ENCODE measurements at regions not wholly inside any gene's neighbourhood (a gene's known extent, or its start where the extent isn't known, plus 50 kb on each side); places are given as distances from the start of the nearest gene placed in this dataset.
A peak's percentile ranks its signal among the peaks of the same experiment; 100 is the strongest.
"Not testable (repeated sequence)": the region's sequence is repeated elsewhere in the genome, so short reads cannot be mapped to it uniquely, and the experiment has no call there.

DNA sequence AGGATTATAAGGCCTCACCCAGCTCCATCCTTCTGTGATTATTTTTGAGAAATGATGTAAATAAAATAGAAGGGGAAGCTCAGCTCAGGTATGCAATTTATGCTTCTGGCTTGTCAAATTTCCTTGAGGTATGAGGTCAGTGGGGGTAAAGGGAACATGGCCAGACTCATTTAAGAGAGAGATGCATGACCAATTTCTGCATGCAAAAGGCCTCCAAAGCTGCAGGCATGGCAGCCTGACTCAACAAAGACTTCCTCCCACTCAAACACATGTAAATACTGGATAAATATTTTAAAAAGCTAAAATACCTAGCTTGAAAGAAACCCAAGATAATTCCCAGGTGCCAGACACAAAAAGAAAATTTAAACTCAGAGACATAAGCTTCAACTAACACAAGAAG, 101.4 kb upstream of the SLC1A3 start:
- Mint-ChIP-seq H3K36me3 (no peaks in the 10 kb centered on the region), H3K27me3 (peaks cover 11% of the 10 kb centered on the region), H3K27ac (no peak overlapping the region), H3K4me1 (no peaks in the 10 kb centered on the region), H3K9me3 (no peaks in the 10 kb centered on the region), H3K4me3 (no peak overlapping the region)
- no peak for DNase-seq

DNA sequence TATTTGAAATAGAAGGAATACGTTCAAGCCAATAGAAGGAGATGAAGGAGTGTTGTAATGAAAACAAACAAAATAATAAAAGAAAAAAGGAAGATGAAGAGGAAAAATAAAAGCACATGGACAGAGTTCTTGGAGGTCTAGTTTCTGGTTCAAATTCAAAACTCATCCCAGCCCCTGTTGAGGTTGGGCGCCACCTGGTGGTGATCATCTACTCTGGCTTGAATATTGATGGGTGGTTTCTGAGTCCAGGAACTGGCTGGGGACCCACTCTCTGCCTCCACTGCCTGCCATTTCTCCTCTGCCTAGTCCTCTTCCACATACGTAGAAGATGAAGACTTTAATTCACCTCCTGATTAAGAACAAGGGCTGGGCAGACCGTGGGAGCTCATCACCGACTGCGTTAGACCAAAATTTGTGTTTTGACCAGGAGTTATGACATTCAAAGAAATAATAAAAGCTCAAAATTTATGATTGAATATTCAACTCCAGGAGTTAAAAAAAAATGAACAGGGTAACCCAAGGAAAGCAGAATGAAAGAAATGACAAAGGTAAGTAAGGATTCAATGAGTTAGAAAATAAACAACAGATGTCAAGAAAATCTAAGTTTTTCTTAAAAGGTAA, 99.0 kb upstream of the SLC1A3 start:
- H3K27me3 Mint-ChIP-seq, result peaks cover 20% of the 10 kb centered on the region
- no peaks in the 10 kb centered on the region for H3K9me3 Mint-ChIP-seq
- no peak overlapping the region for H3K27ac Mint-ChIP-seq
- peak; percentile 58 for DNase-seq
- H3K4me1 Mint-ChIP-seq, result no peaks in the 10 kb centered on the region
- no peaks in the 10 kb centered on the region for H3K36me3 Mint-ChIP-seq
- H3K4me3 Mint-ChIP-seq, result no peak overlapping the region

DNA sequence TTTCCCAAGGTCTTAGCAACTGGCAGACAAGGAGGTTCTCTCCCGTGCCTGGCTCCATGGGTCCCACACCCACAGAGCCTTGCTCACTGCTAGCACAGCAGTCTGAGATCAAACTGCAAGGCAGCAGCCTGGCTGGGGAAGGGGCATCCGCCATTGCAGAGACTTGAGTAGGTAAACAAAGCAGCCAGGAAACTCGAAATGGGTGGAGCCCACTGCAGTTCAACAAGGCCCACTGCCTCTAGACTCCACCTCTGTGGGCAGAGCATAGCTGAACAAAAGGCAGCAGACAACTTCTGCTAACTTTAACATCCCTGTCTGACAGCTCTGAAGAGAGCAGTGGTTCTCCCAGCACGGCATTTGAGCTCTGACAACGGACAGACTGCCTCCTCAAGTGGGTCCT, 98.1 kb upstream of the SLC1A3 start:
- not testable (repeated sequence) for H3K4me1 Mint-ChIP-seq, H3K36me3 Mint-ChIP-seq, H3K27ac Mint-ChIP-seq

DNA sequence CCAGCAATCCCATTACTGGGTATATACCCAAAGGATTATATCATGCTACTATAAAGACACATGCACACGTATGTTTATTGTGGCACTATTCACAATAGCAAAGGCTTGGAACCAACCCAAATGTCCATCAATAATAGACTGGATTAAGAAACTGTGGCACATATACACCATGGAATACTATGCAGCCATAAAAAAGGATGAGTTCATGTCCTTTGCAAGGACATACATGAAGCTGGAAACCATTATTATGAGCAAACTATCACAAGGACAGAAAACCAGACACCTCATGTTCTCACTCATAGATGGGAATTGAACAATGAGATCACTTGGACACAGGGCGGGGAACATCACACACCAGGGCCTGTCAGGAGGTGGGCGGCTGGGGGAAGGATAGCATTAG, 92.8 kb upstream of the SLC1A3 start:
- peaks cover 15% of the 10 kb centered on the region for H3K27me3 Mint-ChIP-seq
- DNase-seq, H3K9me3 Mint-ChIP-seq, H3K4me3 Mint-ChIP-seq, H3K27ac Mint-ChIP-seq, H3K36me3 Mint-ChIP-seq, H3K4me1 Mint-ChIP-seq: not testable (repeated sequence)

More for the DNA sequence above, 98.1 kb upstream of the SLC1A3 start:
- peaks cover 20% of the 10 kb centered on the region for H3K27me3 Mint-ChIP-seq
- H3K9me3 Mint-ChIP-seq, DNase-seq, H3K4me3 Mint-ChIP-seq: not testable (repeated sequence)

DNA sequence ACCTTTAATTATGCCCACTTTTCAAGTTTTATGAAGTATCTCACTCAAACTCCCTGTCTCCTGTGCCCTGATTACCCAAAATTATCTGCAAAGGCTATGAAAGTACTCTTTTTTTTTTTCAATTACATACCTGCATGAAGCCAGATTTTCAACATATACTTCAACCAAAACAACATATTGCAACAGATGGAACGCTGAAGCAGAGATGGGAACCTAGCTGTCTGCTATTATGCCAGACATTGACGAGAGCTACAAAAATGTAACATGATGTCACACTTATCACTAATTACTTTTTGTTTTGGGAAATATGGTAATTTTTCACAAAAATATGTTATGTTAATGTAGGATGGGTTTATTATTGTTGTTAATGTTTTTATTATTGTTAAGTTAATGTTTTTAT, 86.5 kb upstream of the SLC1A3 start:
- no peak overlapping the region for H3K27ac Mint-ChIP-seq
- no peaks in the 10 kb centered on the region for H3K4me1 Mint-ChIP-seq
- no peaks in the 10 kb centered on the region for H3K27me3 Mint-ChIP-seq
- no peak for DNase-seq
- peaks cover 7% of the 10 kb centered on the region for H3K9me3 Mint-ChIP-seq
- H3K36me3 Mint-ChIP-seq, result no peaks in the 10 kb centered on the region
- no peak overlapping the region for H3K4me3 Mint-ChIP-seq

DNA sequence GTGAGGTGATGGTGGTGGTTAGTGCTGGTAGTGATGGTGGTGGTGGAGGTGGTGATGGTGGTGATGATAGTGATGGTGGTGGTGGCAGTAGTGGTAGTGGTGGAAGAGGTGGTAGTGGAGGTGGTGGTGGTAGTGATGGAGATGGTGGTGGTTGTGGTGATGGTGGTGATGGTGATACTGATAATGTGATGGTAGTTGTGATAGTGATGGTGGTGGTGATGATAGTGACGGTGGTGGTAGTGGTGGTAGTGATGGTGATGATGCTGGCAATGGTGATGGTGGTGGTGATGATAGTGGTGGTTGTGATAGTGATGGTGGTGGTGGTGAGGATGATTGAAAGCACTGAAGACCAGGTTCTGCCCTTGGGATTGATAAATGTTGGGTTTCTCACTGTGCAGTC, 85.2 kb upstream of the SLC1A3 start:
- Mint-ChIP-seq H3K36me3 (no peaks in the 10 kb centered on the region), H3K27me3 (no peaks in the 10 kb centered on the region), H3K27ac (no peak overlapping the region), H3K9me3 (peaks cover 7% of the 10 kb centered on the region), H3K4me1 (no peaks in the 10 kb centered on the region), H3K4me3 (no peak overlapping the region)
- DNase-seq, result no peak

DNA sequence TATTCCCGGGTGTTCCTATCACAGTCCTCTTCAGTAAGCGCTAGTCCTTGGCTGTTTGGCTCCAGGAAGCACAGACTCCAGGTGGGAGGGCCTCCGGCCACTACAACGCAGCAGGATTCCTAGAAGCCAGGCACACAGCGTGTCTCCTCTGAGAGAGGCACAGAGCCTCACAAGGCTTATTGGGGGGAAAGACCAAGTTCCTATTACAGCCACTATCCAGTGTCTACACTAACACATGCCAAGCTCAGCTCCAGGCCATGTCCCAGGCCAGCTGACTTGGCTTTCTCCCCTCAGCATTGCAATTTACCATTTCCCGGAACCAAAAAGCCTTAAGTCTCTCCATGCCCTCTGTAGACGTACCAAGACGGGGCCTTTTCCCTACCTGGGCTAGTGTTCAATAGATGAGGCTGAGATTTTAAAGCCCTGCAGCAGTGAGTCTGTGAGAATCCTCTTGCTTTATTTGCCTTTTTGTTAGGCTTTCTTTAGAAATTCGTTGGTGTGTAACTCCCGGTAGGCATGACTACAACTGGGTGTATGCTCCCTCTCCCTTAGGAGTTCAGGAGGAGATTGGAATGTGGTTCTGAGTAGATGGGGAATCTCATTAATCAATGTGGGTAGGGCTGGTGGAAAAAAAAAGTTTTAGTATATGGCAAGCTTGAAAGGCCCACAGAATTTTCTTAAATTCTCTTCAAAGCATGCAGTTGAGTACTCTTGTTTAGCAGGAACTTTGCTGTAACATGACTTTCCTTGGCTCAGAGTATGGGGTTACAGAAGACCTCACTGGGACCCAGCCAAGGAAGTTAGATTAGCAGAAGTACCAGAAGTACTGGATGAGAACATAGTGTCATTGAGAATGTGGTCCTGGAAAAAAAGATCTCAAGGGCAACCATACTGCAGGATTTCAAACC, 84.3 kb upstream of the SLC1A3 start:
- Mint-ChIP-seq H3K9me3 (peaks cover 7% of the 10 kb centered on the region), H3K27me3 (no peaks in the 10 kb centered on the region), H3K27ac (no peak overlapping the region), H3K4me1 (no peaks in the 10 kb centered on the region), H3K36me3 (no peaks in the 10 kb centered on the region), H3K4me3 (no peak overlapping the region)
- no peak for DNase-seq

DNA sequence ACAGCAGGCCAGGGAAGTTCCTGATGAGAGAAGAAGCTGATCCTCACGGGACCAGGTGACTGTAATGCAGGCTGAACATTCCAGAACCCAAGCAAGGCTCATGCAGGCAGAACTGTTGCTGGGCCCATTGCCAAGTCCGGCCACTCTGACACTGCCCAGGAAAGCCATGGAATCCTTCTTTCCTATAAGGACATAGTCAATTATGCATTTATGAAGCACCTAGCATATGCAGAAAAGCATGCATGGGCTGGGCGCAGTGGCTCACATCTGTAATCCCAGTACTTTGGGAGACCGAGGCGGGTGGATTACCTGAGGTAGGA, 83.7 kb upstream of the SLC1A3 start:
- Mint-ChIP-seq H3K4me3 (no peak overlapping the region), H3K27ac (no peak overlapping the region), H3K27me3 (no peaks in the 10 kb centered on the region), H3K9me3 (peaks cover 7% of the 10 kb centered on the region), H3K4me1 (no peaks in the 10 kb centered on the region), H3K36me3 (no peaks in the 10 kb centered on the region)
- no peak for DNase-seq

DNA sequence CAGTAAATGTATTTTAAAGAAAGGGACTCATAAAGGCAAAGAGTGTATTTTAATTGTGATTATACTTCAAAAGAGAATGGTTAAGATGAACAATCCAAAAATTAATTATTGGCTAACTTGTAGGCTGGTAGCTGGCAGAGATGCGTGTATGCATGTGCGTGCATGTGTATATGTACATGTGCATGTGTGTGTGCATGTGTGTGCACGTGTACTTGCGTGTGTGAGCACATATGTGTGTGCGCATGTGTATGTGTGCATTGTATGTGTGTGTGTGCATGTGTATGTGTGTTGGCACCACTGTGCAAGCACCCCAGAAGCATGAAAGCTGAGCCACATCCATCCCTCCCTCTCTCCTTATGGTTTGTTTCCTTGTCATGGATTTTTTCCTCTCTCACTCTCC, 83.0 kb upstream of the SLC1A3 start:
- Mint-ChIP-seq H3K9me3 (peaks cover 3% of the 10 kb centered on the region), H3K4me3 (no peak overlapping the region), H3K36me3 (no peaks in the 10 kb centered on the region)

DNA sequence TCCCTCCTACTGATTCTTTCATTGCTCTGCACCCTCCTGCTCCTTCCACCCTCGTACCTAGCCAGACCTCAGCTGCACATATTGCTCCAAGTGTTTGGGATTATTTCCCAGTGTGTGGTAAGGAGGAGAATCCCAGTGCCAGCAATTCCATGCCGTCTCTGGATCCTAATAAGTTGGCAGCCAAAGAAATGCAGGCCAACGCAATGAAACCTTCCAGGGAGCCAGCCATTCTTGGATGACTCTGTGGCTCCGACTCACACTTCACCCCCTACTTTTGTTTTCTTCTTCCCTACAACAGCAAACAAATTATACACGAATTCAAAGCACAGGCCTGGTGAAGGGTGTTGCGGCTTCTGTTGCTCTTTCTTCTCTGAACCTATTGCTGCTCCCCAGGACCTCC, 82.5 kb upstream of the SLC1A3 start:
- no peak for DNase-seq
- no peak overlapping the region for H3K27ac Mint-ChIP-seq
- H3K36me3 Mint-ChIP-seq, result no peaks in the 10 kb centered on the region
- no peak overlapping the region for H3K4me3 Mint-ChIP-seq
- H3K9me3 Mint-ChIP-seq, result no peaks in the 10 kb centered on the region
- no peaks in the 10 kb centered on the region for H3K4me1 Mint-ChIP-seq
- H3K27me3 Mint-ChIP-seq, result no peaks in the 10 kb centered on the region

More for the DNA sequence above, 83.0 kb upstream of the SLC1A3 start:
- Mint-ChIP-seq H3K27ac (no peak overlapping the region), H3K27me3 (no peaks in the 10 kb centered on the region), H3K4me1 (no peaks in the 10 kb centered on the region)
- no peak for DNase-seq

DNA sequence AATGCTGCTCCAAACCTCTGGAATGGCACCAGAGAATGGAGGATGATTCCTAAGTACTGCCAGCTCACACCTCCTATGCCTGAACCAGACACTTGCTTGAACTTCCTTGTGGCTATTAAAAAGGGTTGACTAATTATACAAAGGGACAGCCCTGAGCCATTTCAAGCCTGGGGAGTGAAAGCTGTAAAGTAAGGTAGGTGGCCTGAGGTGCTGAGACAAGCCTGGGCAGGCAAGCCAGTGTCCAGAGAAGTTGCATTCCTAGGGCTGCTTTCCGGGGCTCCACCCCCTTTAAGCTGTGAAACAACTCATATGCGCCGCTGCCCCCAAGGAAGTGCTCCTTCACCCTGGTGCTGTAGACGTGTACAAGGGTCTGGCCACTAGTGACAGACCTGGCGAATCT, 79.9 kb upstream of the SLC1A3 start:
- no peaks in the 10 kb centered on the region for H3K36me3 Mint-ChIP-seq
- no peaks in the 10 kb centered on the region for H3K27me3 Mint-ChIP-seq
- no peak for DNase-seq
- H3K4me3 Mint-ChIP-seq, result no peak overlapping the region
- H3K27ac Mint-ChIP-seq, result no peak overlapping the region
- H3K9me3 Mint-ChIP-seq, result no peaks in the 10 kb centered on the region
- no peaks in the 10 kb centered on the region for H3K4me1 Mint-ChIP-seq

DNA sequence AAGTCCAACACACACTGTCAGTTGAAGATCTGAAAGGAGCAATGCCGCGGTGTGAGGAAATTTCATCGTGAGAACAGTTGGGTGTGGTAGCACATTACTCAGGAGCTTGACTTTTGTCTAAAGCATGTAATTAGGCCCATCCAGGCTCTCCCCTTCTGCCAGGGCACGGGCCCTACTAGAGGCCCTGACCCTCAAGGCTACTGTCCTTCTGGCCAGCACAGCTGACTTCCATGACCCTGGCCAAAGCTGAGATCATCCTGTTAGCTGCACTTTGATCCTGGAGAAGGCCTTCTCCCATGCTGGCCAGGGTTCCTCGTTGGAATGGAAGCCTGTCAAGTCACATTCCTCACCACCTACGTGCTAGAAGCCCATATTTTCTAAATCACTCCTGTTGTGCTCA, 77.8 kb upstream of the SLC1A3 start:
- no peaks in the 10 kb centered on the region for H3K36me3 Mint-ChIP-seq
- H3K9me3 Mint-ChIP-seq, result no peaks in the 10 kb centered on the region
- H3K4me1 Mint-ChIP-seq, result no peaks in the 10 kb centered on the region
- peaks cover 6% of the 10 kb centered on the region for H3K27me3 Mint-ChIP-seq
- no peak for DNase-seq
- H3K4me3 Mint-ChIP-seq, result no peak overlapping the region
- no peak overlapping the region for H3K27ac Mint-ChIP-seq

DNA sequence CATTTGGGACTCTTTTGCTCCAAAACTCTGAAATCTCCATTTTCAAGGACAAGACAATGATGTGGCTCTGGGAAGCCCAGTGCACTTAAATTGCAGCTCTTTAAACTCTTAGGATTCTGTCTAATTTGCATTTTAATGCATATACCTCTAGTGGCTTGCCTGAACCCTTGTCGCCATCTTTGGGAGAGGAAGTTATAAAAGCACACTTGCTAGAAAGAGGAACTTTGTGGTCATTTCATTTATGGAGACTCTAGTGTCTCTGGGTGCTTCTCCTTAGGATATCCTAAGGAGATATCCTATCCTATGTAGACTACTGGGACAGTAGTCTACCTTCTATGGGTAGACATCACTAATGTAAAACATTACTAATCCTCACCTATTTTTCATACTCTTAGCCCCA, 77.3 kb upstream of the SLC1A3 start:
- Mint-ChIP-seq H3K27ac (no peak overlapping the region), H3K4me3 (no peak overlapping the region), H3K4me1 (no peaks in the 10 kb centered on the region), H3K36me3 (no peaks in the 10 kb centered on the region), H3K9me3 (no peaks in the 10 kb centered on the region), H3K27me3 (peaks cover 6% of the 10 kb centered on the region)
- no peak for DNase-seq

DNA sequence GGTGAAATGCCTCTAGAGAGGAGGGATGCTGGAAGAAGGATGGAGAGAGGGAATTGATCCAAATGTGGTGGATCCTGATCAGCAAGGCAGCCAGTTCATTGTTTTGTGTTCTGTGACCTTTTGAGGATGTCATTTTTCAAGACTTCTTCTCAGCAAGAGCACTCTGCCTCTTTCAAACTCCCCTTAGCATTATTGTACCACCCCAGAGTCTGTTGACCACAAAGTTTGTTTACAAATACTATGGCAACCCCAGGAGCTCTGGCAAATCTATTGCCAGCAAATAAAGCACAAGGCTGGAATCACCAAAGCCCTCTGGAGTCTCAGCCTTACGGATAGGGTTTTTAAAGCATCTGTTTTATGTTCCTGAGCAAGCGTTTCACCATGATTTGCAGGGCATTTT, 76.2 kb upstream of the SLC1A3 start:
- Mint-ChIP-seq H3K4me3 (no peak overlapping the region), H3K4me1 (no peaks in the 10 kb centered on the region), H3K36me3 (no peaks in the 10 kb centered on the region), H3K9me3 (no peaks in the 10 kb centered on the region), H3K27me3 (peaks cover 6% of the 10 kb centered on the region), H3K27ac (no peak overlapping the region)
- DNase-seq, result no peak

DNA sequence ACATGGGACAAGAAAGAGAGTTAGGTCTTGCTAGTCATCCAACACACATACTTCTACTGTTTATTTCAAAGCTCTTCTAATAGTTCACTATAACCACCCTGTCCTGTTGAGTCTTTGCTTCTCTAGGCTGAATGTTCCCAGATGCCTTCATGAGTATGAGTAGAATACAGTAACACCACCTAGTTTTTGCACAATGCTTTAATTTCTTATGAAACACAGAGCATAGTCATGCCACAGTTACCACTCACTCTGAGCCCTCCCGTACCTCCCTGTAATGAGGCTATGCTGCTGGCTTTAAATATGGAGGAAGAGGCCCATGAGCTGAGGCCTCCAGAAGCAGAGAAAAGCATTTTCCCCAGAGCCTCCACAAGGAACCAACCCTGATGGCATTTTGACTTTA, 75.0 kb upstream of the SLC1A3 start:
- Mint-ChIP-seq H3K4me1 (no peaks in the 10 kb centered on the region), H3K9me3 (no peaks in the 10 kb centered on the region), H3K27ac (no peak overlapping the region), H3K4me3 (no peak overlapping the region), H3K27me3 (peaks cover 6% of the 10 kb centered on the region), H3K36me3 (no peaks in the 10 kb centered on the region)
- DNase-seq, result no peak

DNA sequence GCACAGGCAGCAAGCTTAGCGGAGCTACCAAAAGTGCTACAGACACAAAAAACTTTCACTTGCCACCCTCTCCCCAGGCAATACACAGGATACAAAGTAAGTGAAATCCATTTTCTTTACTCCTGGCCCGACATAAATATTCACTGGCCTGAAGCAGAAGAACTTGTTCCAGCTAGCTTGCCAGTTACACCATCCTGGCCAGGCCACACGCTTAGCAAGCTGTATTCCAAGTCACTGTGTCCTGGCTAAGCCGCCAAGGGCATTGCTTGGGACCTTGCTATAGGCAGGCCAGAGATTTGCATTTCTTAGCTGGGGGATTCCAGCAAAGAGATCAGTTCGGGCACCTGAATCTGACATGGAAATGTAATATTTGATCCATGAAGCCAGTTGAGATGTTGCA, 71.0 kb upstream of the SLC1A3 start:
- H3K27me3 Mint-ChIP-seq, result peaks cover 6% of the 10 kb centered on the region

More for the DNA sequence above, 71.0 kb upstream of the SLC1A3 start:
- Mint-ChIP-seq H3K27ac (no peak overlapping the region), H3K4me3 (no peak overlapping the region), H3K9me3 (no peaks in the 10 kb centered on the region), H3K4me1 (no peaks in the 10 kb centered on the region), H3K36me3 (no peaks in the 10 kb centered on the region)
- no peak for DNase-seq

Measured in activated naive CD8-positive, alpha-beta T cell treated with anti-CD3 and anti-CD28 coated beads for 36 hours (primary cell).